Stomach (tissue), 8 donors: ENCODE measurements at regions not wholly inside any gene's neighbourhood (a gene's known extent, or its start where the extent isn't known, plus 50 kb on each side); places are given as distances from the start of the nearest gene placed in this dataset.

Experiments used
- DNase-seq, 2 donors: peaks; one replicate each; pipeline versions ENCODE4 v3.0.0 to v3.0.0-alpha.2; 2013 to 2019
- H3K27ac ChIP-seq, 5 donors: fragments of 200-600 bp in 4 of 5; sonication (generic) in 4 of 5; one replicate each; pipeline ENCODE4 v1.5.1; 2013 to 2019; ENCODE audit warnings: mild to moderate bottlenecking in 1 of 5, moderate library complexity in 1 of 5
- H3K27me3 ChIP-seq, 3 donors: fragments of 200-600 bp; sonication (generic); one replicate each; pipeline ENCODE4 v1.5.1; 2017 to 2019; ENCODE audit warnings: mixed run types in 1 of 3
- H3K36me3 ChIP-seq, 4 donors: fragments of 200-600 bp; sonication (generic); 1 replicate in 3 of 4; 2 replicates in 1 of 4; pipeline ENCODE4 v1.5.1; 2016 to 2019
- H3K4me1 ChIP-seq, 4 donors: fragments of 200-600 bp; sonication (generic); one replicate each; pipeline ENCODE4 v1.5.1; 2016 to 2019
- H3K4me3 ChIP-seq, 4 donors: fragments of 200-600 bp; sonication (generic) in 3 of 4; one replicate each; pipeline ENCODE4 v1.5.1; 2016 to 2019; ENCODE audit warnings: mild to moderate bottlenecking in 1 of 4
- H3K9me3 ChIP-seq, 4 donors: fragments of 200-600 bp; sonication (generic); one replicate each; pipeline ENCODE4 v1.5.1; 2016 to 2019
- EP300 ChIP-seq: sonication (generic); formaldehyde crosslinking; IDR thresholded peaks from one replicate; pipeline ENCODE4 v1.6.1; 2017; ENCODE audit warnings: antibody characterized with exemption
- POLR2A ChIP-seq, 4 donors: fragments of 450-650 bp; IDR thresholded peaks; one replicate each; pipeline ENCODE4 v1.6.1; 2016; ENCODE audit warnings: antibody characterized with exemption in 4 of 4, control low read depth in 2 of 4, mild to moderate bottlenecking in 1 of 4, moderate library complexity in 1 of 4
- POLR2AphosphoS5 ChIP-seq, 3 donors: sonication (generic); formaldehyde crosslinking; IDR thresholded peaks; one replicate each; pipeline ENCODE4 v1.6.1; 2016; ENCODE audit warnings: antibody characterized with exemption in 3 of 3
- WGBS, 5 donors: extraction: QIAGEN DNeasy Blood & Tissue Kit in 3 of 5; methylation state at CpG; one replicate each; pipeline versions ENCODE4 v1.1.5 to v1.1.7; 2013 to 2018; 5-methylcytosine and 5-hydroxymethylcytosine counted together
- intact Hi-C: fragments of 100-400 bp; cut with DNase I; formaldehyde crosslinking; loops from one replicate; pipeline ENCODE4 v1.15.1; 2023; ENCODE audit warnings: low total_unique reads
- TF ChIP-seq, protein P1 (sequence below), 7 experiments: fragments of 450-650 bp in 4 of 7; fragments of 200-600 bp in 3 of 7; sonication (generic) in 3 of 7; IDR thresholded peaks; one replicate each; pipeline ENCODE4 v1.5.1; 2016 to 2019; ENCODE audit warnings: antibody characterized with exemption in 7 of 7, control low read depth in 2 of 7, mild to moderate bottlenecking in 1 of 7
- donor health status: healthy with polysubstance abuse.
- donor health status: Bipolar disorder and iron deficiency.
- donor health status: healthy.

DNA sequence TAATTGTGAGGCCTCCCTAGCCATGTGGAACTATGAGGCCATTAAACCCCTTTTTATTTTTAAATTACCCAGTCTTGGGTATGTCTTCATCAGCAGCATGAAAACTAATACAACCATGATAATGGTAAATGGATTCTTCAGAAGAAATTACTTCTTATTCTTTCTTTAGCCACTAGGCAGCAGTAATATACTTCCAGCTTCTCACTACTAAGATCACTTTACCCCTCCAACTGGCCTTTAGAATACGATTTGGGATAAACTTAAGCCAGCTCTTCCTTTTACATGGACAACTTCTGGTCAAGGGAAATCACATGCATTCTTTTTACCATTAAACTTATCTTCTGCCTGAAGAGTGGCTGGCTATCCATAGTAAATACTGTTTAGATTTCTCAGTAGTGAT, 355.4 kb downstream of the MAN2A1 start:
- intact Hi-C loops = no loop called here
- WGBS, 5 donors = 18 to 31% (median 20%) methylated on average over 1 of the region's 1 CpG

DNA sequence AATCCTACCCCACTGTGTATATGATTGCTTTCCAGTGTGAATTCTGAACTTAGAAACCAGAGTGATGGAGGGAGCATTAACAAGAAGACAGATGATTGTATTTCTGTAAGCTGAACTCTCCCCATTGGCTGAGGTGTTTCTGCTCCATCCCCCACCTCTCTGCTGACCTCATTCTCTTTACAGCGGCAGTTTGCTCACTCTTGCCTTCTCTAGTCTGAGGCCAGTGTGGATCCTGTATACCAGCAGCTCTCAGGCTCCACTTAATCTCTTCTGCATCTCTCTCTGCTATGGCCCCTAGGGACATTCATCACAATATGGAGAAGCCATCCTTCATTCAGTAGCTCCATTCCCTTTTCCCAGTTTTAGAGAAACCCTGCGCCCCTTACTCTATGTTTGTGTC, 358.8 kb downstream of the MAN2A1 start:
- TF ChIP-seq EP300 = no peak
- no peak for TF ChIP-seq POLR2A (IDR thresholded peaks at IDR 0.05)
- TF ChIP-seq, protein P1, sequence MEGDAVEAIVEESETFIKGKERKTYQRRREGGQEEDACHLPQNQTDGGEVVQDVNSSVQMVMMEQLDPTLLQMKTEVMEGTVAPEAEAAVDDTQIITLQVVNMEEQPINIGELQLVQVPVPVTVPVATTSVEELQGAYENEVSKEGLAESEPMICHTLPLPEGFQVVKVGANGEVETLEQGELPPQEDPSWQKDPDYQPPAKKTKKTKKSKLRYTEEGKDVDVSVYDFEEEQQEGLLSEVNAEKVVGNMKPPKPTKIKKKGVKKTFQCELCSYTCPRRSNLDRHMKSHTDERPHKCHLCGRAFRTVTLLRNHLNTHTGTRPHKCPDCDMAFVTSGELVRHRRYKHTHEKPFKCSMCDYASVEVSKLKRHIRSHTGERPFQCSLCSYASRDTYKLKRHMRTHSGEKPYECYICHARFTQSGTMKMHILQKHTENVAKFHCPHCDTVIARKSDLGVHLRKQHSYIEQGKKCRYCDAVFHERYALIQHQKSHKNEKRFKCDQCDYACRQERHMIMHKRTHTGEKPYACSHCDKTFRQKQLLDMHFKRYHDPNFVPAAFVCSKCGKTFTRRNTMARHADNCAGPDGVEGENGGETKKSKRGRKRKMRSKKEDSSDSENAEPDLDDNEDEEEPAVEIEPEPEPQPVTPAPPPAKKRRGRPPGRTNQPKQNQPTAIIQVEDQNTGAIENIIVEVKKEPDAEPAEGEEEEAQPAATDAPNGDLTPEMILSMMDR (IDR thresholded peaks at IDR 0.05) = no peak
- TF ChIP-seq POLR2AphosphoS5 (IDR thresholded peaks at IDR 0.05) = no peak
- no peaks in the 10 kb centered on the region for H3K9me3 ChIP-seq
- no peak for DNase-seq
- H3K27me3 ChIP-seq = no peaks in the 10 kb centered on the region
- no peak overlapping the region for H3K27ac ChIP-seq
- H3K36me3 ChIP-seq = no peaks in the 10 kb centered on the region
- intact Hi-C loops = no loop called here
- H3K4me1 ChIP-seq = no peaks in the 10 kb centered on the region
- no peak overlapping the region for H3K4me3 ChIP-seq
- WGBS, 5 donors = 60 to 69% (median 63%) methylated on average over 2 of the region's 2 CpGs

More for the DNA sequence above, 355.4 kb downstream of the MAN2A1 start:
- Histone ChIP-seq H3K4me1 (no peaks in the 10 kb centered on the region), H3K27me3 (no peaks in the 10 kb centered on the region), H3K36me3 (no peaks in the 10 kb centered on the region), H3K4me3 (no peak overlapping the region), H3K9me3 (peaks cover 0 to 4% (median 0%) of the 10 kb centered on the region in 4 donors), H3K27ac (no peak overlapping the region)
- DNase-seq = no peak
- no peak for TF ChIP-seq POLR2A (IDR thresholded peaks at IDR 0.05)
- TF ChIP-seq, protein P1 (IDR thresholded peaks at IDR 0.05) = peak in 1 of 7 experiments; percentile 11

DNA sequence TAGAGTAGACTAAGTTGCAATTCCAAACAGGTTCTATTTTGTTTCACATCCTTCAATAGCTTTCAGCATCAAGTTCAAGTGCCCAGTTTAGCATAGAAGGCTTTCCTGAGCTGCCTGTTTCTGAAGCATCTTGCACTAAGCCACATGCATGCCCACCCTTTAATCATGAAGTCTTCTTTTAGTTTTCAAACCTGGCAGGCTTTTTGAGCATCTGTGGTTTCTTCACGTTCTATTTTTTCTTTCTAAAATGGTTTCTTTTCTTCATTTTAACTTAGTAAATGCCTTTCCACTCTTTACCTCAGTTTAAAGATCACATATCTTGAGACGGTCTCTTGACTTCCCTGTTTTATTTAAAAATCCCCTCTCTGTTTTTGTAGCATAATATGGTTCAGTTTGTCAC, 360.1 kb downstream of the MAN2A1 start:
- Histone ChIP-seq H3K4me1 (peaks cover 0 to 12% (median 7%) of the 10 kb centered on the region in 4 donors), H3K27me3 (no peaks in the 10 kb centered on the region), H3K9me3 (no peaks in the 10 kb centered on the region), H3K36me3 (no peaks in the 10 kb centered on the region), H3K27ac (no peak overlapping the region), H3K4me3 (no peak overlapping the region)
- DNase-seq = no peak
- 77 to 90% (median 84%) methylated on average over 2 of the region's 2 CpGs for WGBS, 5 donors
- no peak for TF ChIP-seq EP300
- TF ChIP-seq, protein P1 (IDR thresholded peaks at IDR 0.05) = no peak
- no peak for TF ChIP-seq POLR2AphosphoS5 (IDR thresholded peaks at IDR 0.05)
- TF ChIP-seq POLR2A (IDR thresholded peaks at IDR 0.05) = no peak
- intact Hi-C loops = no loop called here

DNA sequence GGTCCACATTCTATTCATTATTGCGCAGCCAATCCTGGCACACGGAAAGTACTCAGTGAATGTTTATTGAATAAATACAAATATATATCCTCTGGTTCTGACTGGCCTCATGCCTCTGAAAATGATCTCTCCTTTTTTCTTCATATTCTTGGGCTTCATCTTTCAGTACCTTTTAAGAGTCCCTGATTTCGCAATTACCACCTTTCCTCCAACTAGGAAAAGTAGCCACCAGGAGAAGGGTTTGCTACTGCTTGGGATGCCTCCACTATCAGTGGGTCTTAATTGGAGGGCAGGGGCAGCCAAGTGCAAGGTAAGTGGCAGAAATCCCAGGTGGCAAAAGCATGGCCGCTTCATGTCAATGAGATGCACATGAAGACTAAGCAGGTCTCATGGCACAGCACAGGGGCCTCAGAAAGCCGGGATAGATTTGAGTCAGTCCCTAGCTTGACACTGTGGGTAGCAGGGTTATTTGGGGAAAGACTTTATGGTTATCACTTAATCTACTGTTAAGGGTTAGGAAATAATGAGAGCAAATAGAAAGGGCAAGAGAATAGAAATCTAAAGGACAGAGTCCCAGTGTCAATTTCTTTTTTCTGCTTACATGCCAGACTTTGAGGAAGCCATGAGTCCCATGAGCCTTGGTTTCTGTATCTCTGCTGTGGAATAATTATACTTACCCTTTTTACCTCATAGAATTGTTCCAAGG, 361.1 kb downstream of the MAN2A1 start:
- no peak for TF ChIP-seq POLR2AphosphoS5 (IDR thresholded peaks at IDR 0.05)
- no peak for TF ChIP-seq EP300
- TF ChIP-seq, protein P1 (IDR thresholded peaks at IDR 0.05) = no peak
- no peak for TF ChIP-seq POLR2A (IDR thresholded peaks at IDR 0.05)
- no peak overlapping the region for H3K4me3 ChIP-seq
- H3K27me3 ChIP-seq = no peaks in the 10 kb centered on the region
- 92 to 96% (median 94%) methylated on average over 5 of the region's 5 CpGs for WGBS, 5 donors
- peaks cover 0 to 21% (median 10%) of the 10 kb centered on the region in 4 donors for H3K4me1 ChIP-seq
- H3K36me3 ChIP-seq = no peaks in the 10 kb centered on the region
- intact Hi-C loops = no loop called here
- DNase-seq = no peak
- H3K9me3 ChIP-seq = no peaks in the 10 kb centered on the region
- no peak overlapping the region for H3K27ac ChIP-seq
